ENCODE measurements at regions not wholly inside any gene's neighbourhood (a gene's known extent, or its start where the extent isn't known, plus 50 kb on each side); places are given as distances from the start of the nearest gene placed in this dataset.

- no peak for TF ChIP-seq PRDM15 (CRISPR knock-in tag; IDR thresholded peaks at IDR 0.05)
- no peak for TF ChIP-seq CREB1 (CRISPR knock-in tag; IDR thresholded peaks at IDR 0.05)
- no peak for TF ChIP-seq GRHL2 (CRISPR knock-in tag; IDR thresholded peaks at IDR 0.05; ENCODE audit: insufficient replicate concordance, severe bottlenecking)
- no peak for TF ChIP-seq CREM (CRISPR knock-in tag; IDR thresholded peaks at IDR 0.05)
- TF ChIP-seq, protein P1, sequence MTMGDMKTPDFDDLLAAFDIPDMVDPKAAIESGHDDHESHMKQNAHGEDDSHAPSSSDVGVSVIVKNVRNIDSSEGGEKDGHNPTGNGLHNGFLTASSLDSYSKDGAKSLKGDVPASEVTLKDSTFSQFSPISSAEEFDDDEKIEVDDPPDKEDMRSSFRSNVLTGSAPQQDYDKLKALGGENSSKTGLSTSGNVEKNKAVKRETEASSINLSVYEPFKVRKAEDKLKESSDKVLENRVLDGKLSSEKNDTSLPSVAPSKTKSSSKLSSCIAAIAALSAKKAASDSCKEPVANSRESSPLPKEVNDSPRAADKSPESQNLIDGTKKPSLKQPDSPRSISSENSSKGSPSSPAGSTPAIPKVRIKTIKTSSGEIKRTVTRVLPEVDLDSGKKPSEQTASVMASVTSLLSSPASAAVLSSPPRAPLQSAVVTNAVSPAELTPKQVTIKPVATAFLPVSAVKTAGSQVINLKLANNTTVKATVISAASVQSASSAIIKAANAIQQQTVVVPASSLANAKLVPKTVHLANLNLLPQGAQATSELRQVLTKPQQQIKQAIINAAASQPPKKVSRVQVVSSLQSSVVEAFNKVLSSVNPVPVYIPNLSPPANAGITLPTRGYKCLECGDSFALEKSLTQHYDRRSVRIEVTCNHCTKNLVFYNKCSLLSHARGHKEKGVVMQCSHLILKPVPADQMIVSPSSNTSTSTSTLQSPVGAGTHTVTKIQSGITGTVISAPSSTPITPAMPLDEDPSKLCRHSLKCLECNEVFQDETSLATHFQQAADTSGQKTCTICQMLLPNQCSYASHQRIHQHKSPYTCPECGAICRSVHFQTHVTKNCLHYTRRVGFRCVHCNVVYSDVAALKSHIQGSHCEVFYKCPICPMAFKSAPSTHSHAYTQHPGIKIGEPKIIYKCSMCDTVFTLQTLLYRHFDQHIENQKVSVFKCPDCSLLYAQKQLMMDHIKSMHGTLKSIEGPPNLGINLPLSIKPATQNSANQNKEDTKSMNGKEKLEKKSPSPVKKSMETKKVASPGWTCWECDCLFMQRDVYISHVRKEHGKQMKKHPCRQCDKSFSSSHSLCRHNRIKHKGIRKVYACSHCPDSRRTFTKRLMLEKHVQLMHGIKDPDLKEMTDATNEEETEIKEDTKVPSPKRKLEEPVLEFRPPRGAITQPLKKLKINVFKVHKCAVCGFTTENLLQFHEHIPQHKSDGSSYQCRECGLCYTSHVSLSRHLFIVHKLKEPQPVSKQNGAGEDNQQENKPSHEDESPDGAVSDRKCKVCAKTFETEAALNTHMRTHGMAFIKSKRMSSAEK (CRISPR knock-in tag; IDR thresholded peaks at IDR 0.05; ENCODE audit: borderline replicate concordance), result no peak
- no peak for TF ChIP-seq ZNF219 (CRISPR knock-in tag; IDR thresholded peaks at IDR 0.05; ENCODE audit: borderline replicate concordance)
- TF ChIP-seq, protein P2, sequence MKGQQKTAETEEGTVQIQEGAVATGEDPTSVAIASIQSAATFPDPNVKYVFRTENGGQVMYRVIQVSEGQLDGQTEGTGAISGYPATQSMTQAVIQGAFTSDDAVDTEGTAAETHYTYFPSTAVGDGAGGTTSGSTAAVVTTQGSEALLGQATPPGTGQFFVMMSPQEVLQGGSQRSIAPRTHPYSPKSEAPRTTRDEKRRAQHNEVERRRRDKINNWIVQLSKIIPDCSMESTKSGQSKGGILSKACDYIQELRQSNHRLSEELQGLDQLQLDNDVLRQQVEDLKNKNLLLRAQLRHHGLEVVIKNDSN (CRISPR knock-in tag; IDR thresholded peaks at IDR 0.05), result no peak
- TF ChIP-seq RORB (CRISPR knock-in tag; IDR thresholded peaks at IDR 0.05), result no peak
These were observed 513.7 kb upstream of the WWC1 start (continued) for GRCh38 chr5:167777746-167778145.

- H3K4me1 Mint-ChIP-seq, result 0 out of 2 replicates have a peak, but pooled peaks cover 4% of the 10 kb centered on the region
- DNase-seq (ENCODE audit: low spot score) (no peak), ATAC-seq (no peak)
- H3K9me3 Mint-ChIP-seq, result no peaks in the 10 kb centered on the region
- H3K4me3 Mint-ChIP-seq, result no peak overlapping the region
- H3K36me3 Mint-ChIP-seq, result no peaks in the 10 kb centered on the region
- ChIA-PET CTCF (no interaction called here), POLR2A (no interaction called here)
- H3K27ac Mint-ChIP-seq, result no peak overlapping the region
- no peaks in the 10 kb centered on the region for H3K27me3 Mint-ChIP-seq (ENCODE audit: low read depth)
- no peak for TF ChIP-seq ATF1 (CRISPR knock-in tag; IDR thresholded peaks at IDR 0.05)
- no peak for TF ChIP-seq FOXK1 (CRISPR knock-in tag; IDR thresholded peaks at IDR 0.05)
- no peak for TF ChIP-seq FOXP1 (CRISPR knock-in tag; IDR thresholded peaks at IDR 0.05; ENCODE audit: borderline replicate concordance)
- TF ChIP-seq, protein P3, sequence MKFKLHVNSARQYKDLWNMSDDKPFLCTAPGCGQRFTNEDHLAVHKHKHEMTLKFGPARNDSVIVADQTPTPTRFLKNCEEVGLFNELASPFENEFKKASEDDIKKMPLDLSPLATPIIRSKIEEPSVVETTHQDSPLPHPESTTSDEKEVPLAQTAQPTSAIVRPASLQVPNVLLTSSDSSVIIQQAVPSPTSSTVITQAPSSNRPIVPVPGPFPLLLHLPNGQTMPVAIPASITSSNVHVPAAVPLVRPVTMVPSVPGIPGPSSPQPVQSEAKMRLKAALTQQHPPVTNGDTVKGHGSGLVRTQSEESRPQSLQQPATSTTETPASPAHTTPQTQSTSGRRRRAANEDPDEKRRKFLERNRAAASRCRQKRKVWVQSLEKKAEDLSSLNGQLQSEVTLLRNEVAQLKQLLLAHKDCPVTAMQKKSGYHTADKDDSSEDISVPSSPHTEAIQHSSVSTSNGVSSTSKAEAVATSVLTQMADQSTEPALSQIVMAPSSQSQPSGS (CRISPR knock-in tag; IDR thresholded peaks at IDR 0.05; ENCODE audit: borderline replicate concordance, low read depth), result no peak
- TF ChIP-seq PRRX2 (CRISPR knock-in tag; IDR thresholded peaks at IDR 0.05), result no peak
- TF ChIP-seq, protein P4, sequence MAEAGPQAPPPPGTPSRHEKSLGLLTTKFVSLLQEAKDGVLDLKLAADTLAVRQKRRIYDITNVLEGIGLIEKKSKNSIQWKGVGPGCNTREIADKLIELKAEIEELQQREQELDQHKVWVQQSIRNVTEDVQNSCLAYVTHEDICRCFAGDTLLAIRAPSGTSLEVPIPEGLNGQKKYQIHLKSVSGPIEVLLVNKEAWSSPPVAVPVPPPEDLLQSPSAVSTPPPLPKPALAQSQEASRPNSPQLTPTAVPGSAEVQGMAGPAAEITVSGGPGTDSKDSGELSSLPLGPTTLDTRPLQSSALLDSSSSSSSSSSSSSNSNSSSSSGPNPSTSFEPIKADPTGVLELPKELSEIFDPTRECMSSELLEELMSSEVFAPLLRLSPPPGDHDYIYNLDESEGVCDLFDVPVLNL (CRISPR knock-in tag; IDR thresholded peaks at IDR 0.05; ENCODE audit: borderline replicate concordance, low read depth), result no peak
- no peak for TF ChIP-seq SP1 (CRISPR knock-in tag; conservative IDR thresholded peaks at IDR 0.05)
- TF ChIP-seq, protein P5, sequence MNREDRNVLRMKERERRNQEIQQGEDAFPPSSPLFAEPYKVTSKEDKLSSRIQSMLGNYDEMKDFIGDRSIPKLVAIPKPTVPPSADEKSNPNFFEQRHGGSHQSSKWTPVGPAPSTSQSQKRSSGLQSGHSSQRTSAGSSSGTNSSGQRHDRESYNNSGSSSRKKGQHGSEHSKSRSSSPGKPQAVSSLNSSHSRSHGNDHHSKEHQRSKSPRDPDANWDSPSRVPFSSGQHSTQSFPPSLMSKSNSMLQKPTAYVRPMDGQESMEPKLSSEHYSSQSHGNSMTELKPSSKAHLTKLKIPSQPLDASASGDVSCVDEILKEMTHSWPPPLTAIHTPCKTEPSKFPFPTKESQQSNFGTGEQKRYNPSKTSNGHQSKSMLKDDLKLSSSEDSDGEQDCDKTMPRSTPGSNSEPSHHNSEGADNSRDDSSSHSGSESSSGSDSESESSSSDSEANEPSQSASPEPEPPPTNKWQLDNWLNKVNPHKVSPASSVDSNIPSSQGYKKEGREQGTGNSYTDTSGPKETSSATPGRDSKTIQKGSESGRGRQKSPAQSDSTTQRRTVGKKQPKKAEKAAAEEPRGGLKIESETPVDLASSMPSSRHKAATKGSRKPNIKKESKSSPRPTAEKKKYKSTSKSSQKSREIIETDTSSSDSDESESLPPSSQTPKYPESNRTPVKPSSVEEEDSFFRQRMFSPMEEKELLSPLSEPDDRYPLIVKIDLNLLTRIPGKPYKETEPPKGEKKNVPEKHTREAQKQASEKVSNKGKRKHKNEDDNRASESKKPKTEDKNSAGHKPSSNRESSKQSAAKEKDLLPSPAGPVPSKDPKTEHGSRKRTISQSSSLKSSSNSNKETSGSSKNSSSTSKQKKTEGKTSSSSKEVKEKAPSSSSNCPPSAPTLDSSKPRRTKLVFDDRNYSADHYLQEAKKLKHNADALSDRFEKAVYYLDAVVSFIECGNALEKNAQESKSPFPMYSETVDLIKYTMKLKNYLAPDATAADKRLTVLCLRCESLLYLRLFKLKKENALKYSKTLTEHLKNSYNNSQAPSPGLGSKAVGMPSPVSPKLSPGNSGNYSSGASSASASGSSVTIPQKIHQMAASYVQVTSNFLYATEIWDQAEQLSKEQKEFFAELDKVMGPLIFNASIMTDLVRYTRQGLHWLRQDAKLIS (CRISPR knock-in tag; IDR thresholded peaks at IDR 0.05; ENCODE audit: borderline replicate concordance), result no peak
- TF ChIP-seq FOXJ3 (CRISPR knock-in tag; IDR thresholded peaks at IDR 0.05; ENCODE audit: borderline replicate concordance), result no peak
- TF ChIP-seq, protein P6, sequence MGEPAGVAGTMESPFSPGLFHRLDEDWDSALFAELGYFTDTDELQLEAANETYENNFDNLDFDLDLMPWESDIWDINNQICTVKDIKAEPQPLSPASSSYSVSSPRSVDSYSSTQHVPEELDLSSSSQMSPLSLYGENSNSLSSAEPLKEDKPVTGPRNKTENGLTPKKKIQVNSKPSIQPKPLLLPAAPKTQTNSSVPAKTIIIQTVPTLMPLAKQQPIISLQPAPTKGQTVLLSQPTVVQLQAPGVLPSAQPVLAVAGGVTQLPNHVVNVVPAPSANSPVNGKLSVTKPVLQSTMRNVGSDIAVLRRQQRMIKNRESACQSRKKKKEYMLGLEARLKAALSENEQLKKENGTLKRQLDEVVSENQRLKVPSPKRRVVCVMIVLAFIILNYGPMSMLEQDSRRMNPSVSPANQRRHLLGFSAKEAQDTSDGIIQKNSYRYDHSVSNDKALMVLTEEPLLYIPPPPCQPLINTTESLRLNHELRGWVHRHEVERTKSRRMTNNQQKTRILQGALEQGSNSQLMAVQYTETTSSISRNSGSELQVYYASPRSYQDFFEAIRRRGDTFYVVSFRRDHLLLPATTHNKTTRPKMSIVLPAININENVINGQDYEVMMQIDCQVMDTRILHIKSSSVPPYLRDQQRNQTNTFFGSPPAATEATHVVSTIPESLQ (CRISPR knock-in tag; IDR thresholded peaks at IDR 0.05), result no peak
- TF ChIP-seq CREM (CRISPR knock-in tag; IDR thresholded peaks at IDR 0.05), result no peak
- no peak for TF ChIP-seq ZNF396 (CRISPR knock-in tag; IDR thresholded peaks at IDR 0.05; ENCODE audit: borderline replicate concordance)
- TF ChIP-seq GABPB1 (CRISPR knock-in tag; IDR thresholded peaks at IDR 0.05), result no peak
These were observed 513.2 kb upstream of the WWC1 start for GRCh38 chr5:167778228-167778627.
